SK-N-SH treated with all-trans-retinoic acid at 6 μM for 48 hours (cell line): ENCODE measurements at regions not wholly inside any gene's neighbourhood (a gene's known extent, or its start where the extent isn't known, plus 50 kb on each side); places are given as distances from the start of the nearest gene placed in this dataset.
"Not testable (repeated sequence)": the region's sequence is repeated elsewhere in the genome, so short reads cannot be mapped to it uniquely, and the experiment has no call there.

Experiments
- ATAC-seq: fragments of 200-7000 bp; cut with Tn5 transposase; 3 replicates; pipeline ENCODE4 v1.9.1; 2020; ENCODE audit warnings: mild to moderate bottlenecking, moderate library complexity
- ARNTL ChIP-seq: fragments of 450-650 bp; formaldehyde crosslinking; IDR thresholded peaks from 2 replicates; pipeline ENCODE4 v1.5.0; 2020; ENCODE audit warnings: low read depth, mild to moderate bottlenecking, moderate library complexity, borderline replicate concordance
- BACH2 ChIP-seq: fragments of 250-450 bp; sonication (Bioruptor Pico); IDR thresholded peaks from 2 replicates; pipeline ENCODE4 v1.9.0; 2021; ENCODE audit warnings: mild to moderate bottlenecking, borderline replicate concordance
- CSDC2 ChIP-seq: fragments of 250-450 bp; sonication (Bioruptor Pico); IDR thresholded peaks from 2 replicates; pipeline ENCODE4 v1.5.0; 2020; ENCODE audit warnings: mild to moderate bottlenecking, moderate library complexity
- ESRRG ChIP-seq: fragments of 250-450 bp; sonication (Bioruptor Pico); IDR thresholded peaks from 2 replicates; pipeline ENCODE4 v1.6.1; 2021; ENCODE audit warnings: mild to moderate bottlenecking
- GLIS3 ChIP-seq: fragments of 250-450 bp; sonication (Bioruptor Pico); IDR thresholded peaks from 2 replicates; pipeline ENCODE4 v1.5.0; 2020; ENCODE audit warnings: mild to moderate bottlenecking, moderate library complexity
- ISL1 ChIP-seq: fragments of 250-450 bp; sonication (Bioruptor Pico); IDR thresholded peaks from 2 replicates; pipeline ENCODE4 v2.1.2; 2022; ENCODE audit warnings: mild to moderate bottlenecking, moderate library complexity
- OSR1 ChIP-seq: fragments of 250-450 bp; sonication (Bioruptor Pico); IDR thresholded peaks from 2 replicates; pipeline ENCODE4 v1.8.0; 2022; ENCODE audit warnings: moderate library complexity, mild to moderate bottlenecking, inconsistent platforms
- PPARA ChIP-seq: fragments of 250-450 bp; sonication (Bioruptor Pico); IDR thresholded peaks from 2 replicates; pipeline ENCODE4 v1.5.0; 2020; ENCODE audit warnings: mild to moderate bottlenecking, borderline replicate concordance
- RARB ChIP-seq: fragments of 250-450 bp; sonication (Bioruptor Pico); IDR thresholded peaks from 2 replicates; pipeline ENCODE4 v1.8.0; 2021; ENCODE audit warnings: mild to moderate bottlenecking, moderate library complexity
- SNAI2 ChIP-seq: fragments of 250-450 bp; sonication (Bioruptor Pico); IDR thresholded peaks from 2 replicates; pipeline ENCODE4 v1.5.0; 2020; ENCODE audit warnings: mild to moderate bottlenecking, moderate library complexity
- TCF4 ChIP-seq: fragments of 250-450 bp; sonication (Bioruptor Pico); IDR thresholded peaks from 2 replicates; pipeline ENCODE4 v1.8.0; 2021; ENCODE audit warnings: mild to moderate bottlenecking, moderate library complexity, borderline replicate concordance
- TOX ChIP-seq: fragments of 250-450 bp; sonication (Bioruptor Pico); IDR thresholded peaks from 2 replicates; pipeline ENCODE4 v1.8.0; 2021; ENCODE audit warnings: mild to moderate bottlenecking, moderate library complexity, borderline replicate concordance
- ZC3H10 ChIP-seq: fragments of 250-450 bp; sonication (Bioruptor Pico); IDR thresholded peaks from 2 replicates; pipeline ENCODE4 v1.5.1; 2021; ENCODE audit warnings: mild to moderate bottlenecking, moderate library complexity
- ZFP30 ChIP-seq: fragments of 450-650 bp; formaldehyde crosslinking; IDR thresholded peaks from 2 replicates; pipeline ENCODE4 v1.5.0; 2022; ENCODE audit warnings: mild to moderate bottlenecking, moderate library complexity
- ZNF565 ChIP-seq: fragments of 450-650 bp; formaldehyde crosslinking; conservative IDR thresholded peaks from 2 replicates; pipeline ENCODE4 v1.5.0; 2020; ENCODE audit warnings: low read depth, mild to moderate bottlenecking, moderate library complexity
- ZNF70 ChIP-seq: fragments of 450-650 bp; formaldehyde crosslinking; IDR thresholded peaks from 2 replicates; pipeline ENCODE4 v1.5.0; 2020; ENCODE audit warnings: mild to moderate bottlenecking, moderate library complexity
- ZNF8 ChIP-seq: fragments of 450-650 bp; formaldehyde crosslinking; IDR thresholded peaks from 2 replicates; pipeline ENCODE4 v1.5.0; 2020; ENCODE audit warnings: mild to moderate bottlenecking, moderate library complexity
- TF ChIP-seq, protein P1 (sequence below): fragments of 250-450 bp; sonication (Bioruptor Pico); IDR thresholded peaks from 2 replicates; pipeline ENCODE4 v1.8.0; 2020; ENCODE audit warnings: mild to moderate bottlenecking, moderate library complexity, borderline replicate concordance
- TF ChIP-seq, protein P2 (sequence below): fragments of 250-450 bp; sonication (Bioruptor Pico); IDR thresholded peaks from 2 replicates; pipeline ENCODE4 v1.5.0; 2020; ENCODE audit warnings: mild to moderate bottlenecking, moderate library complexity
- TF ChIP-seq, protein P3 (sequence below): fragments of 250-450 bp; sonication (Bioruptor Pico); IDR thresholded peaks from 2 replicates; pipeline ENCODE4 v1.5.1; 2020; ENCODE audit warnings: low read depth, mild to moderate bottlenecking, moderate library complexity
- TF ChIP-seq, protein P4 (sequence below): fragments of 250-450 bp; sonication (Bioruptor Pico); IDR thresholded peaks from 2 replicates; pipeline ENCODE4 v1.5.1; 2021; ENCODE audit warnings: mild to moderate bottlenecking, moderate library complexity

DNA sequence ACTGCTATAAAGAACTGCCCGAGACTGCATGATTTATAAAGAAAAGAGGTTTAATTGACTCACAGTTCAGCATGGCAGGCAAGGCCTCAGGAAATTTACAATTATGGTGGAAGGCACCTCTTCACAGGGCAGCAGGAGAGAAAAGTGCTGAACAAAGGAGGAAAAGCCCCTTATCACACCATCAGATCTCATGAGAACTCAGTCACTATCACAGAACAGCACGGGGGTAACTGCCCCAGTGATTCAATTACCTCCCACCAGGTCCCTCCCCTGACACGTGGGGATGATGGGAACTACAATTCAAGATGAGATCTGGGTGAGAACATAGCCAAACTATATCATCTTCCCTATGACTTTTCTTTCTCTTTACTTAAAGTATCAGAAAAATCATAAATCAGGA is 104.0 kb upstream of the SYN3 start:
- ATAC-seq = no peak
- TF ChIP-seq ZNF565 (CRISPR knock-in tag) (no peak), SNAI2 (CRISPR knock-in tag) (no peak), ISL1 (CRISPR knock-in tag) (no peak), OSR1 (CRISPR knock-in tag) (no peak), TCF4 (CRISPR knock-in tag) (no peak), ZC3H10 (CRISPR knock-in tag) (no peak), RARB (no peak), ESRRG (CRISPR knock-in tag) (no peak), GLIS3 (CRISPR knock-in tag) (no peak), BACH2 (no peak), CSDC2 (CRISPR knock-in tag) (no peak)
- TF ChIP-seq, protein P1, sequence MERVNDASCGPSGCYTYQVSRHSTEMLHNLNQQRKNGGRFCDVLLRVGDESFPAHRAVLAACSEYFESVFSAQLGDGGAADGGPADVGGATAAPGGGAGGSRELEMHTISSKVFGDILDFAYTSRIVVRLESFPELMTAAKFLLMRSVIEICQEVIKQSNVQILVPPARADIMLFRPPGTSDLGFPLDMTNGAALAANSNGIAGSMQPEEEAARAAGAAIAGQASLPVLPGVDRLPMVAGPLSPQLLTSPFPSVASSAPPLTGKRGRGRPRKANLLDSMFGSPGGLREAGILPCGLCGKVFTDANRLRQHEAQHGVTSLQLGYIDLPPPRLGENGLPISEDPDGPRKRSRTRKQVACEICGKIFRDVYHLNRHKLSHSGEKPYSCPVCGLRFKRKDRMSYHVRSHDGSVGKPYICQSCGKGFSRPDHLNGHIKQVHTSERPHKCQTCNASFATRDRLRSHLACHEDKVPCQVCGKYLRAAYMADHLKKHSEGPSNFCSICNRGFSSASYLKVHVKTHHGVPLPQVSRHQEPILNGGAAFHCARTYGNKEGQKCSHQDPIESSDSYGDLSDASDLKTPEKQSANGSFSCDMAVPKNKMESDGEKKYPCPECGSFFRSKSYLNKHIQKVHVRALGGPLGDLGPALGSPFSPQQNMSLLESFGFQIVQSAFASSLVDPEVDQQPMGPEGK (CRISPR knock-in tag) = no peak
- TF ChIP-seq, all 23 proteins: peak for 0

DNA sequence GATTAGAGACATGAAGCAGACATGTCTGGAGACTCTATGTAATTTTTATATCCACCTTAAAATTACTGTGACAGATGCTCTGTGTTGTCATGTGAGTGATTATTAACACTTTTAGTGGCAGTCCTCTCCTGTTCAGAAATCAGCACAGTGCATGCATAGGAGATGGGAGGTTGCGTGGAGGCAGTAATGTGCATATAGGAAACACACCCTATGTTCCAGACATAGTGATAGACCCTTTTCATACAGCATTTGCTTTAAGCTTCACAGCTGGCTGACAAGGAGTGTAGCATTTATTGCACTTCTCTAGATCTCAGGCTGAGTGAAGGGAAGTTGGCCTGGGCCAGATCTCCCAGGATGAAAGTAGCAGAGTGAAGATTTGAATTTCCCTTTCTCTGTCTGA is 102.3 kb upstream of the SYN3 start:
- no peak for TF ChIP-seq TOX (CRISPR knock-in tag)
- TF ChIP-seq PPARA (CRISPR knock-in tag) = no peak
- TF ChIP-seq ZNF8 = no peak
- no peak for TF ChIP-seq ESRRG (CRISPR knock-in tag)
- TF ChIP-seq RARB = no peak
- TF ChIP-seq, all 23 proteins: peak for 0
- ATAC-seq = no peak

DNA sequence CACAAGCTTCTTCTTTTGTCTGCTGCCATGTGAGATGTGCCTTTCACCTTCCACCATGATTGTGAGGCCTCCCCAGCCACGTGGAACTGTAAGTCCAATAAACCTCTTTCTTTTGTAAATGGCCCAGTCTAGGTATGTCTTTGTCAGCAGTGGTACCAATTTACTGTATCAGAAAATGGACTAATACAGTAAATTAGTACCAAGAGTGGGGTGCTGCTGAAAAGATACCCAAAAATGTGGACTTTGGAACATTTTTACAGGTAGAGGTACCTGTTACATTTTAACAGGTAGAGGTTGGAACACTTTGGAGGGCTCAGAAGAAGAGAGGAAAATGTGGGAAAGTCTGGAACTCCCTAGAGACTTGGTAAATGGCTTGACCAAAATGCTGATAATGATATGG is 96.8 kb upstream of the SYN3 start:
- not testable (repeated sequence) for ATAC-seq

DNA sequence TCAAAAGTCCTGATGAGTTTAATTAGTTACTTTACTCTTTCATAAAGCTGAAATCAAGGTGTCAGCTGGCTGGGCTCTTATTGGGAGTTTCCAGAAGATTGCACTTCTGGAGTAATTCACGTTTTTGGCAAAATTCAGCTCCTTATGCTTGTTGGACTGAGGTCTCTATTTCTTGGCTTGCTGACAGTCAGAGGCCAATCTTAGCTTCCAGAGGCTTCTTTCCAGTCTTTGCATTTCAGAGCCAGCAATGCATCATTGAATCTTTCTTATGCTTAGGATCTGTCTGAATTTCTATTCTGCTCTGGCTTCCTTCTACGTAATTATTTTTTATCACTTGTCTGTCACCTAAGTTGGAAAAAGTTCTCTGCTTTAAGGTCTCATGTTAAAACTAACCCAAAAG is 91.4 kb upstream of the SYN3 start:
- TF ChIP-seq, protein P1 (CRISPR knock-in tag) = no peak
- TF ChIP-seq TCF4 (CRISPR knock-in tag) = no peak
- no peak for TF ChIP-seq CSDC2 (CRISPR knock-in tag)
- TF ChIP-seq ISL1 (CRISPR knock-in tag) = no peak
- TF ChIP-seq BACH2 = no peak
- no peak for TF ChIP-seq PPARA (CRISPR knock-in tag)
- no peak for TF ChIP-seq ZNF70
- no peak for TF ChIP-seq ZNF8
- TF ChIP-seq RARB = no peak
- ATAC-seq = no peak

DNA sequence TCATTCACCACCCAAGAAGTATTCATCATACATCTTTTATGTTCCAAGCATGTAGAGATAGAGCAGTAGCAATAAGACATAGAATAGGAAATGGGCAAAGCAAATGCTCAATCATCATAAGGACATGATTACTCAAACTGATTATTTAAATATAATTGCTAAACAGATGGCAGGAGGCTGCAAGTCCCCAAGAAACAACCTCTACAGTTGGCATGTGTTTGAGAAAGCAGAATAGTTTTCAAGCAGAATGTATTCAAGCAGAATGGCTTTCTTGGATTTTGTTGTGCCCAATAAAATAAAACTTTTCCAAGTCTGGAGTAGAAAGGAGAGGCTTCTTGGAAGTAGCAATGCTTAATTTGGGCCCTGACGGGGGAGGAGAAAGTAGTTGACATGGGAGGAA is 86.5 kb upstream of the SYN3 start:
- ATAC-seq = no peak
- TF ChIP-seq PPARA (CRISPR knock-in tag) = no peak
- no peak for TF ChIP-seq ZNF565 (CRISPR knock-in tag)
- TF ChIP-seq BACH2 = no peak
- no peak for TF ChIP-seq ISL1 (CRISPR knock-in tag)
- TF ChIP-seq ZFP30 (CRISPR knock-in tag) = no peak
- TF ChIP-seq, protein P2, sequence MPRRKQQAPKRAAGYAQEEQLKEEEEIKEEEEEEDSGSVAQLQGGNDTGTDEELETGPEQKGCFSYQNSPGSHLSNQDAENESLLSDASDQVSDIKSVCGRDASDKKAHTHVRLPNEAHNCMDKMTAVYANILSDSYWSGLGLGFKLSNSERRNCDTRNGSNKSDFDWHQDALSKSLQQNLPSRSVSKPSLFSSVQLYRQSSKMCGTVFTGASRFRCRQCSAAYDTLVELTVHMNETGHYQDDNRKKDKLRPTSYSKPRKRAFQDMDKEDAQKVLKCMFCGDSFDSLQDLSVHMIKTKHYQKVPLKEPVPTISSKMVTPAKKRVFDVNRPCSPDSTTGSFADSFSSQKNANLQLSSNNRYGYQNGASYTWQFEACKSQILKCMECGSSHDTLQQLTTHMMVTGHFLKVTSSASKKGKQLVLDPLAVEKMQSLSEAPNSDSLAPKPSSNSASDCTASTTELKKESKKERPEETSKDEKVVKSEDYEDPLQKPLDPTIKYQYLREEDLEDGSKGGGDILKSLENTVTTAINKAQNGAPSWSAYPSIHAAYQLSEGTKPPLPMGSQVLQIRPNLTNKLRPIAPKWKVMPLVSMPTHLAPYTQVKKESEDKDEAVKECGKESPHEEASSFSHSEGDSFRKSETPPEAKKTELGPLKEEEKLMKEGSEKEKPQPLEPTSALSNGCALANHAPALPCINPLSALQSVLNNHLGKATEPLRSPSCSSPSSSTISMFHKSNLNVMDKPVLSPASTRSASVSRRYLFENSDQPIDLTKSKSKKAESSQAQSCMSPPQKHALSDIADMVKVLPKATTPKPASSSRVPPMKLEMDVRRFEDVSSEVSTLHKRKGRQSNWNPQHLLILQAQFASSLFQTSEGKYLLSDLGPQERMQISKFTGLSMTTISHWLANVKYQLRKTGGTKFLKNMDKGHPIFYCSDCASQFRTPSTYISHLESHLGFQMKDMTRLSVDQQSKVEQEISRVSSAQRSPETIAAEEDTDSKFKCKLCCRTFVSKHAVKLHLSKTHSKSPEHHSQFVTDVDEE (CRISPR knock-in tag) = no peak
- no peak for TF ChIP-seq SNAI2 (CRISPR knock-in tag)
- TF ChIP-seq ARNTL (CRISPR knock-in tag) = no peak
- TF ChIP-seq, protein P3, sequence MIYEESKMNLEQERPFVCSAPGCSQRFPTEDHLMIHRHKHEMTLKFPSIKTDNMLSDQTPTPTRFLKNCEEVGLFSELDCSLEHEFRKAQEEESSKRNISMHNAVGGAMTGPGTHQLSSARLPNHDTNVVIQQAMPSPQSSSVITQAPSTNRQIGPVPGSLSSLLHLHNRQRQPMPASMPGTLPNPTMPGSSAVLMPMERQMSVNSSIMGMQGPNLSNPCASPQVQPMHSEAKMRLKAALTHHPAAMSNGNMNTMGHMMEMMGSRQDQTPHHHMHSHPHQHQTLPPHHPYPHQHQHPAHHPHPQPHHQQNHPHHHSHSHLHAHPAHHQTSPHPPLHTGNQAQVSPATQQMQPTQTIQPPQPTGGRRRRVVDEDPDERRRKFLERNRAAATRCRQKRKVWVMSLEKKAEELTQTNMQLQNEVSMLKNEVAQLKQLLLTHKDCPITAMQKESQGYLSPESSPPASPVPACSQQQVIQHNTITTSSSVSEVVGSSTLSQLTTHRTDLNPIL (CRISPR knock-in tag) = no peak
- no peak for TF ChIP-seq ZC3H10 (CRISPR knock-in tag)
- no peak for TF ChIP-seq TCF4 (CRISPR knock-in tag)
- TF ChIP-seq, protein P4, sequence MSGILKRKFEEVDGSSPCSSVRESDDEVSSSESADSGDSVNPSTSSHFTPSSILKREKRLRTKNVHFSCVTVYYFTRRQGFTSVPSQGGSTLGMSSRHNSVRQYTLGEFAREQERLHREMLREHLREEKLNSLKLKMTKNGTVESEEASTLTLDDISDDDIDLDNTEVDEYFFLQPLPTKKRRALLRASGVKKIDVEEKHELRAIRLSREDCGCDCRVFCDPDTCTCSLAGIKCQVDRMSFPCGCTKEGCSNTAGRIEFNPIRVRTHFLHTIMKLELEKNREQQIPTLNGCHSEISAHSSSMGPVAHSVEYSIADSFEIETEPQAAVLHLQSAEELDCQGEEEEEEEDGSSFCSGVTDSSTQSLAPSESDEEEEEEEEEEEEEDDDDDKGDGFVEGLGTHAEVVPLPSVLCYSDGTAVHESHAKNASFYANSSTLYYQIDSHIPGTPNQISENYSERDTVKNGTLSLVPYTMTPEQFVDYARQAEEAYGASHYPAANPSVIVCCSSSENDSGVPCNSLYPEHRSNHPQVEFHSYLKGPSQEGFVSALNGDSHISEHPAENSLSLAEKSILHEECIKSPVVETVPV (CRISPR knock-in tag) = no peak
- no peak for TF ChIP-seq RARB
- TF ChIP-seq, all 23 proteins: peak for 0
